H9 (cell line): ENCODE measurements at regions not wholly inside any gene's neighbourhood (a gene's known extent, or its start where the extent isn't known, plus 50 kb on each side); places are given as distances from the start of the nearest gene placed in this dataset.

ENCODE experiments used
- DNase-seq: peaks from one replicate; pipeline ENCODE4 v3.0.0-alpha.2; 2017
- H2AFZ ChIP-seq: one replicate; pipeline ENCODE4 v1.6.1; 2013; ENCODE audit warnings: mild to moderate bottlenecking, low read length, control low read depth, moderate library complexity
- H2AK5ac ChIP-seq: 2 replicates; pipeline ENCODE4 v1.6.1; 2013; ENCODE audit warnings: low read length, control low read depth, mixed read lengths; ENCODE audit not compliant: insufficient read length
- H2BK120ac ChIP-seq: one replicate; pipeline ENCODE4 v1.6.1; 2013; ENCODE audit warnings: low read depth, mild to moderate bottlenecking, low read length, control low read depth, inconsistent platforms; ENCODE audit not compliant: poor library complexity, severe bottlenecking
- H2BK12ac ChIP-seq: 2 replicates; pipeline ENCODE4 v1.6.1; 2013; ENCODE audit warnings: low read length, control low read depth, mixed read lengths, low read depth; ENCODE audit not compliant: insufficient read length
- H2BK15ac ChIP-seq: 2 replicates; pipeline ENCODE4 v1.6.1; 2013; ENCODE audit warnings: low read depth, low read length, control low read depth
- H2BK20ac ChIP-seq: one replicate; pipeline ENCODE4 v1.6.1; 2013; ENCODE audit warnings: low read depth, mild to moderate bottlenecking, low read length, control low read depth, inconsistent platforms; ENCODE audit not compliant: poor library complexity, severe bottlenecking
- H2BK5ac ChIP-seq: 2 replicates; pipeline ENCODE4 v1.6.1; 2013; ENCODE audit warnings: low read length, control low read depth, mixed read lengths; ENCODE audit not compliant: insufficient read length
- H3K14ac ChIP-seq: 2 replicates; pipeline ENCODE4 v1.6.1; 2013; ENCODE audit warnings: low read length, control low read depth; ENCODE audit not compliant: insufficient read depth
- H3K18ac ChIP-seq: 2 replicates; pipeline ENCODE4 v1.6.1; 2013; ENCODE audit warnings: low read depth, mild to moderate bottlenecking, mixed read lengths, low read length, control low read depth; ENCODE audit not compliant: insufficient read length
- H3K23ac ChIP-seq: 2 replicates; pipeline ENCODE4 v1.6.1; 2013; ENCODE audit warnings: low read length, control low read depth, mixed read lengths, low read depth; ENCODE audit not compliant: insufficient read length
- H3K23me2 ChIP-seq: 2 replicates; pipeline ENCODE4 v1.6.1; 2013; ENCODE audit warnings: low read depth, mild to moderate bottlenecking, mixed read lengths, low read length, control low read depth; ENCODE audit not compliant: insufficient read length, poor library complexity, severe bottlenecking
- H3K27ac ChIP-seq: 2 replicates; pipeline ENCODE4 v1.5.1; 2013; ENCODE audit warnings: low read length, control low read depth, mixed read lengths, low read depth; ENCODE audit not compliant: insufficient read length
- H3K27me3 ChIP-seq: 2 replicates; pipeline ENCODE4 v1.6.1; 2013; ENCODE audit warnings: low read length, control low read depth, inconsistent platforms; ENCODE audit not compliant: insufficient read depth
- H3K4ac ChIP-seq: 2 replicates; pipeline ENCODE4 v1.6.1; 2013; ENCODE audit warnings: low read depth, mild to moderate bottlenecking, control low read depth, inconsistent platforms, low read length, moderate library complexity
- H3K4me1 ChIP-seq: 2 replicates; pipeline ENCODE4 v1.6.1; 2013; ENCODE audit warnings: low read length, control low read depth, inconsistent platforms; ENCODE audit not compliant: insufficient read depth
- H3K4me2 ChIP-seq: 2 replicates; pipeline ENCODE4 v1.6.1; 2013; ENCODE audit warnings: low read length, control low read depth, mixed read lengths; ENCODE audit not compliant: insufficient read length, insufficient read depth
- H3K56ac ChIP-seq: 2 replicates; pipeline ENCODE4 v1.6.1; 2013; ENCODE audit warnings: low read depth, mild to moderate bottlenecking, mixed read lengths, low read length, control low read depth; ENCODE audit not compliant: insufficient read length
- H3K79me1 ChIP-seq: 2 replicates; pipeline ENCODE4 v1.6.1; 2013; ENCODE audit warnings: low read depth, mild to moderate bottlenecking, moderate library complexity, low read length, control low read depth, inconsistent platforms; ENCODE audit not compliant: insufficient read depth, poor library complexity, severe bottlenecking
- H3K79me2 ChIP-seq: 2 replicates; pipeline ENCODE4 v1.6.1; 2013; ENCODE audit warnings: low read length, control low read depth, inconsistent platforms; ENCODE audit not compliant: insufficient read depth
- H3K9ac ChIP-seq: 2 replicates; pipeline ENCODE4 v1.6.1; 2013; ENCODE audit warnings: low read length, control low read depth, mixed read lengths; ENCODE audit not compliant: insufficient read length; ENCODE audit errors: extremely low read depth
- H3K9me3 ChIP-seq: one replicate; pipeline ENCODE4 v1.6.1; 2013; ENCODE audit warnings: low read depth, low read length, inconsistent platforms; ENCODE audit not compliant: control insufficient read depth
- H3T11ph ChIP-seq: one replicate; pipeline ENCODE4 v1.6.1; 2013; ENCODE audit warnings: mild to moderate bottlenecking, low read length, control low read depth, inconsistent platforms
- H4K20me1 ChIP-seq: one replicate; pipeline ENCODE4 v1.6.1; 2013; ENCODE audit not compliant: control insufficient read depth, insufficient read length, insufficient read depth
- H4K5ac ChIP-seq: 2 replicates; pipeline ENCODE4 v1.6.1; 2013; ENCODE audit warnings: low read depth, mild to moderate bottlenecking, mixed read lengths, low read length, control low read depth; ENCODE audit not compliant: insufficient read length
- H4K8ac ChIP-seq: replicated peaks from 2 replicates; pipeline ENCODE4 v1.6.1; 2013; ENCODE audit warnings: low read length, control low read depth, mixed read lengths, low read depth; ENCODE audit not compliant: insufficient read length
- H4K91ac ChIP-seq: 2 replicates; pipeline ENCODE4 v1.6.1; 2013; ENCODE audit warnings: low read depth, mild to moderate bottlenecking, moderate library complexity, mixed read lengths, low read length, control low read depth; ENCODE audit not compliant: insufficient read length
- H3K27ac Mint-ChIP-seq, 3 experiments: 2 replicates in 2 of 3; 3 replicates in 1 of 3; pipeline ENCODE4 v1.8.0; 2020 to 2021; ENCODE audit warnings: mixed read lengths in 3 of 3, mild to moderate bottlenecking in 1 of 3, moderate library complexity in 1 of 3
- H3K27me3 Mint-ChIP-seq: 2 replicates; pipeline ENCODE4 v1.8.0; 2021; ENCODE audit warnings: low read depth, mild to moderate bottlenecking, moderate library complexity, mixed read lengths
- H3K36me3 Mint-ChIP-seq, 3 experiments: 2 replicates in 2 of 3; 3 replicates in 1 of 3; pipeline ENCODE4 v1.8.0; 2020 to 2021; ENCODE audit warnings: low read depth in 3 of 3, mixed read lengths in 3 of 3; ENCODE audit not compliant: insufficient read depth in 1 of 3
- H3K4me1 Mint-ChIP-seq, 2 experiments: 2 replicates each; pipeline ENCODE4 v1.8.0; 2020; ENCODE audit warnings: mixed read lengths in 2 of 2
- H3K4me3 Mint-ChIP-seq, 2 experiments: 2 replicates in 1 of 2; 3 replicates in 1 of 2; pipeline ENCODE4 v1.8.0; 2020 to 2021; ENCODE audit warnings: mild to moderate bottlenecking in 2 of 2, mixed read lengths in 2 of 2, moderate library complexity in 1 of 2
- H3K9me3 Mint-ChIP-seq, 2 experiments: 2 replicates in 1 of 2; 3 replicates in 1 of 2; pipeline ENCODE4 v1.8.0; 2020; ENCODE audit warnings: mild to moderate bottlenecking in 2 of 2, mixed read lengths in 2 of 2, moderate library complexity in 1 of 2
- WGBS: extraction: QIAGEN DNeasy Blood & Tissue Kit; methylation state at CpG from one replicate; pipeline ENCODE4 v1.1.7; 2013; ENCODE audit warnings: missing lambda C conversion rate, low lambda C conversion rate, mixed read lengths; ENCODE audit not compliant: insufficient read length; ENCODE audit errors: extremely low coverage; 5-methylcytosine and 5-hydroxymethylcytosine counted together
- TF ChIP-seq, protein P1 (sequence below): fragments of 200-600 bp; sonication (generic); conservative IDR thresholded peaks from 3 replicates; pipeline ENCODE4 v1.8.0; 2021; ENCODE audit warnings: antibody characterized with exemption, mild to moderate bottlenecking

DNA sequence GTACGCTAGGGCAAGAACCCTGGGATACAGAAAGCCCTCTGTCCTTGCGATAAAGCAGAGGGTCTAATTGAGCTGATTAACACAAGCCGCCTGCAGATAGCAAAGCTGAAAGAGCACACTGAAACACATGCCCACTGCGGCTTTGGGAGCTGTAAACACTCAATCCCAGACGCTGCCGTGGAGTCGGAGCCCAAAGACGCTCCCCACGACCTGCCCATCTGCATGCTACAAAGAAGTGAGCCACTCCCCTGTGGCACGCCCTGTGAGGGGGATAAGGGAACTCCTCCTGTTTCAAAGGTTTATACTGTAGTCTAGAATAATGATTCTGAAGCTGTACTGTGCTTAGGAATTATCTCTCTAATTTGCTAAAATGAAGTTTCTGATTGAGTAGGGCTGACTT lies 985.6 kb upstream of the GHITM start:
- H3K27ac ChIP-seq: no peak overlapping the region
- no peak overlapping the region for H2BK20ac ChIP-seq
- no peak overlapping the region for H2BK15ac ChIP-seq
- no peak overlapping the region for H3K27ac Mint-ChIP-seq
- H2AK5ac ChIP-seq: no peak overlapping the region
- no peak overlapping the region for H3K23ac ChIP-seq
- no peak overlapping the region for H3K56ac ChIP-seq
- H3K4me3 Mint-ChIP-seq: no peak overlapping the region
- no peaks in the 10 kb centered on the region; a peak in 1 of 7 replicates for H3K36me3 Mint-ChIP-seq
- no peak overlapping the region for H2AFZ ChIP-seq
- no peak overlapping the region for H2BK12ac ChIP-seq
- no peak overlapping the region for H2BK5ac ChIP-seq
- no peaks in the 10 kb centered on the region for H3K27me3 Mint-ChIP-seq
- H4K8ac ChIP-seq: no peak overlapping the region
- no peak overlapping the region for H3K9ac ChIP-seq
- H3T11ph ChIP-seq: no peak overlapping the region
- no peaks in the 10 kb centered on the region; a peak in 1 of 5 replicates for H3K9me3 Mint-ChIP-seq
- TF ChIP-seq, protein P1, sequence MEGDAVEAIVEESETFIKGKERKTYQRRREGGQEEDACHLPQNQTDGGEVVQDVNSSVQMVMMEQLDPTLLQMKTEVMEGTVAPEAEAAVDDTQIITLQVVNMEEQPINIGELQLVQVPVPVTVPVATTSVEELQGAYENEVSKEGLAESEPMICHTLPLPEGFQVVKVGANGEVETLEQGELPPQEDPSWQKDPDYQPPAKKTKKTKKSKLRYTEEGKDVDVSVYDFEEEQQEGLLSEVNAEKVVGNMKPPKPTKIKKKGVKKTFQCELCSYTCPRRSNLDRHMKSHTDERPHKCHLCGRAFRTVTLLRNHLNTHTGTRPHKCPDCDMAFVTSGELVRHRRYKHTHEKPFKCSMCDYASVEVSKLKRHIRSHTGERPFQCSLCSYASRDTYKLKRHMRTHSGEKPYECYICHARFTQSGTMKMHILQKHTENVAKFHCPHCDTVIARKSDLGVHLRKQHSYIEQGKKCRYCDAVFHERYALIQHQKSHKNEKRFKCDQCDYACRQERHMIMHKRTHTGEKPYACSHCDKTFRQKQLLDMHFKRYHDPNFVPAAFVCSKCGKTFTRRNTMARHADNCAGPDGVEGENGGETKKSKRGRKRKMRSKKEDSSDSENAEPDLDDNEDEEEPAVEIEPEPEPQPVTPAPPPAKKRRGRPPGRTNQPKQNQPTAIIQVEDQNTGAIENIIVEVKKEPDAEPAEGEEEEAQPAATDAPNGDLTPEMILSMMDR: no peak
- DNase-seq: no peak
- no peak overlapping the region for H3K14ac ChIP-seq
- H4K91ac ChIP-seq: no peak overlapping the region
- no peaks in the 10 kb centered on the region for H3K23me2 ChIP-seq
- no CpG with 5 or more reads among the region's 10 CpGs for WGBS
- no peaks in the 10 kb centered on the region for H3K79me2 ChIP-seq
- no peak overlapping the region for H4K5ac ChIP-seq
- H4K20me1 ChIP-seq: no peaks in the 10 kb centered on the region
- no peaks in the 10 kb centered on the region for H3K79me1 ChIP-seq
- H3K9me3 ChIP-seq: no peaks in the 10 kb centered on the region
- H3K4me1 Mint-ChIP-seq: peaks cover 20 to 23% of the 10 kb centered on the region in 2 experiments
- H3K18ac ChIP-seq: no peak overlapping the region
- H3K4me1 ChIP-seq: peaks cover 2% of the 10 kb centered on the region; the same call in 1 of the 2 replicates
- no peak overlapping the region for H3K4ac ChIP-seq
- no peak overlapping the region for H3K4me2 ChIP-seq
- H2BK120ac ChIP-seq: no peak overlapping the region
- no peaks in the 10 kb centered on the region for H3K27me3 ChIP-seq
